HG02981 (cell line): ENCODE measurements at regions not wholly inside any gene's neighbourhood (a gene's known extent, or its start where the extent isn't known, plus 50 kb on each side); places are given as distances from the start of the nearest gene placed in this dataset.

Experiments
- ATAC-seq: cut with Tn5 transposase; IDR thresholded peaks from one replicate; pipeline ENCODE4 v1.9.1; 2021; ENCODE audit warnings: mild to moderate bottlenecking, moderate library complexity; ENCODE audit not compliant: unreplicated experiment

DNA sequence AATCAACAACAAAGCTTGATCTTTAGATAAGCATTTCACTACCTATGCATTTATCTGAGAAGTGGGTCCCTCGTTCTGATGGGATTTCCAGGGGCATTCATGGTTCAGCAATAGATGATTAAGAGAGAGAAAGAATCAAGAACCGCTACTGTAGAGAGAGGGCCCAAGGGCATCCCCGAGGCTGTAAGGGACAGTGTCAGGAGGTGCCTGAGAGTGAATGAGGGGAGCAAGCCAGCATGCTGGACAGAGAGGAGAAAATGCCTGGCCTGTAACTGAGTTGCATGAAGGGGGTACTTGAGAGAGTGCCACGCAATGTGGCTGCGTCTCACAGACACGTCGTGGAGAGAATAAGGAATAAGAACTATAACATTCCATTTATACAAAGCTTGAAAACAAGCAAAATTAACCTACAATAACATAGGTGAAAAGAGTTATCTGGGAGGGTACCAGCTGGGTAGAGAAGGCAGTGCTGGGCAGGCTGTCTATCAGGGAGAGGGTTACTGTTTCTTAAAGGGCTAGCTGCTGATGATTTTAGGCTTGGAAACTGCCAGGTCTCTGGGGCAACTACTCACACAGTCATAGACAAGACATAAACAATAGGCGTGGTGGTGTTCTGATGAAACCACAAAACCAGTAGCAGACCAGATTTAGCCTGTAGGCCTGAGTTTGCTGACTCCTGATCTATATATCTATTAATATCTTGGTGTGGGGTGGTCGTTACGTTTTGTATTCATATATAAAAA is 374.6 kb upstream of the CFAP20DC start:
- no peak for ATAC-seq

DNA sequence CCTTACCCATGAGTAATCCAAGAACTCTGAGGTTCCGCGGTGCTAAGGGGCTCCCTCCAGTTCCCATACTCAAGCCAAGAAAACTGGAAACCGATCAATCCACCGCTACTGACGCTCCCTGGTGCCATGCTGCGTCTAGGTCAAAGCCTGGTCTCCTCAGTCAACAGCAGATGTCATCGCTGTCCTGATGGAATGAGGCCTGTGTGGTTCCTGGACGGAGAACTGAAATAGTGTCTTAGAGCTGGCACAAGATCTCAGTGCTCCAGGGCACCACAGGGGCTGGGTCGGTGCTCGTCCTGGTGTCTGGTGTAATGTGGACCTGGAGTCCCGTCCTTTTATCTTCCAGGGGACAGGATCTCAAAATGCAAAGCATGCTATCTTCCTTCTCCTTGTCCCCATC is 373.9 kb upstream of the CFAP20DC start:
- no peak for ATAC-seq

DNA sequence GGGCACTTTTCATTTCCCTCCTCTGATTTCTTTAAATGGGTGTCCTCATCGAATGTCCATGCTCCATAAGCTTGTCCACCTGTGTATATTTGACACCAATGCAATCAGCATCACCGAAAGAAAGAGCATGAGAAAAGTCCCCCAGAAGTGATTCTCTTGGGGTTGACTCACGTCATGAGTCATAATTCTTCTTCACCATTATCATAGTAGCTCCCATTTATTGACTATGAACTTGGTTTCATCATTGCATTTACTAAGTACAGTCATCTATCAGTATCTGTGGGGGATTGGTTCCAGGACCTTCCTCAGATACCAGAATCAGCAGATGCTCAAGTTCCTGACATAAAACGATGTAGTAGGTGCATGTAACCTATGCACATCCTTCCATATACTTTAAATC is 372.5 kb upstream of the CFAP20DC start:
- no peak for ATAC-seq

DNA sequence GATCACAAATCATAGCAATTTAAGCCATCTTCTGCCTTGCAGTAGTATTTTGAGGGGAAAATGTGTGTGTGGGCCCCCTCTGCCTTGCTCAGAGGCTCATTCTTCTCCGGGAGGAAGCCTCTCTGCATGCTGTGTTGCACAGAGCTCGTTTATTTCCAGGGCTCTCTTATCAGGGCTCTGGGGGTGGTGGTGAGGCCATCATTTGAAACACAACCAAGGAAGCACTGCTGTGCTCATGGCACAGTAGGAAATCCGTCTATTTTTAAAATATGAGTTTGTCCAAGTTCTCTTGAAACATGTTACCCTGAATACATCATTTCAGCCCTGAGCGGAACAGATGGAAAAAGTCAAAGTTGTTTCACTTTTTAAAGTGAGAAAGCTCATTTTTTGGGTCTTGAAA is 369.0 kb upstream of the CFAP20DC start:
- no peak for ATAC-seq

DNA sequence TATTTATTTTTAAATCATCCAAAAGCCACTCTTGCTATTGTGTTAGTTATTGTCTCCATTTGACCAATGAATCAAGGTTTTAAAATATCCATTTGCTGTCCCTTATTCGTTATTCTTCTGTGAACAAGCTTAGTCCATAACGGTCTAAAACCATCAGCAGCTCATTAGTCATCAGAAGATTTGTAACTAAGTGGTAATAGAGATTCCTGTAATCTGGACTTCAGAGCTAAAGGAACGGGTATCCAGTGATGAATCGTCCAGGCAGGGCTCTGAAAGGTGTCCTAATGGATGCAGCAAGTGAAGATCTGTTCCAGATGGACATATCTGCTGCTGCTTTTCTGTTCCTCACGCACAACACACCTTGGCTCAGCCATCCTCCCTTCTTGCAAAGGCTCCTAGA is 362.7 kb upstream of the CFAP20DC start:
- ATAC-seq = no peak

DNA sequence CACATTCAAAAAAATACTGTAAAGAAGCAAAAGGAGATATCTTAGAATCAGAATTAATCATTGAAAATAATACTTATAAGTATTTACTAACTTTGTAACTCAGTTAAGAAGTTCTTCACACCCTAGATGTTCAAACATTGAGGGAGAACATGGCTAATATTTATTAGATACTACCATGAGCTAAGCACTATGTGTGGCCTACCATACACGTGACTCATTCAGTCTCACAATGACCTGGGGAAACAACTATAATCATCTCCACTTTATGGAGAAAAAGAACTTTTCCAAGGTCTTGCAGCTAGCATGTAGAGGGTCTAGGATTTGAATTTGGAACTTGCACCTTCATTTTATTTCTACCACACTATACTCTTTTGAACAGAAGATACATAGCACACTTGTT is 361.9 kb upstream of the CFAP20DC start:
- no peak for ATAC-seq

DNA sequence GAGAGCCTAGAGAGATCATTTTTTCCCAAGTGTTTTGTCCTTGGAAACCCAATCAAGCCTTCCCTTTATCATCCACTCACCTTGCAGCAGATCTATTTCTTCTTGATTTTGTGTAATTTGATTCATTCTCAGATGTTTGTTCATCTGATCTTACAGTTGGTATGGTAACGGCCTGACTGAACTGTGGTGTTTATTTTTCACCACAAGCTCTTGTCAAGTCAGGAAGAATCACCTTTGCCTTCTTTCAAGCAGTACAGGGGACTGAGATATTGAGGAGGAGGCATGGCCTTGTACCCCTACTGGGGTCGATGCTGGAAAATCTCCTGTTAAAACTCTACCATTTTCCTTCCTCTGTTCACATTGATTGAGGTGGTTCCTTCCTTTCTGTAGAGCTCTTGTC is 361.4 kb upstream of the CFAP20DC start:
- ATAC-seq = no peak

DNA sequence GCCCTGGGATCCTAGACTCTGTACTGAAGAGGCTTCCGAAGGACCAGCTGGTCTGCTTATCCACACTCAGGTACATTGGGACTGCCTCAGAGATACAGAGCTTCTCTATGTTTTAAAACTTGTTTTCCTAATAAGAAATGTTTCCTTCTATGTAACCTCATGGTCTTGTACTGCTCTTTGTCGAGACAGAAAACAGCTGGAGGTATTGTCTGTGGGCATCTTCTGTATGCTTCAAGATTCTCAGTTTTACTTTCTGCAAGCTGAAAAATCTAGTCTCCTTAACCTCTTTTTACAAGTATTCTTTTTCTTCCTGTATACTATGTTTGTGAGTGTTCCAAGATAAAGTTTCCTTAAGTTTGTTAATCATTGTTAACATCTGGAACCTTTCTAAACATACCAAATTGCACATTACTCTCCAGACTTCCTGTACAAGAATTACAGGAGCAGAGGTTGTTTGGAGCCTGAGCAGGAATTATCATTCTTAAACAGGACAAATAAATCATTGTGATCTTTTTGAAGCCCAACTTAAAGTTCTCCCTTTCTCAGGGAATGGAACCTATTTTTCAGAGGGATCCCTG is 358.3 kb upstream of the CFAP20DC start:
- no peak for ATAC-seq

DNA sequence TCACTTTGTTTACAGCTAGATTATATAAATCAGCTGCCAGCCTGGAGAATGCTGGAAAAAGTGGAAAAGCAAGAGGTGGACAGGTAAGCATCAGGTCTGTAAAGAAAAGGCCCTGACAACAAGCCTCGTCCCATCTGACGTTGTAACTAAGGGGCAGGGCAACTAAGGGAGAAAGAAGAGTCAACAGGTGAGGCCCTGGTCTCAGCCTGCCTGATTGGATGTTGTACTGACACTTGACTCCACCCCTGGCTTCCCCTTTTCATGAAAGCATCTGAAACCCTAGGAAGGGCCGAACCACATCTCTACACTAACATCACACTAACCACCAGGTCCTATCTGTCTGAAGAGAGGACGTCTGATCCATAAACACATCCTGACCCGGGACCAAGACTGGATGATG is 357.6 kb upstream of the CFAP20DC start:
- ATAC-seq = no peak

DNA sequence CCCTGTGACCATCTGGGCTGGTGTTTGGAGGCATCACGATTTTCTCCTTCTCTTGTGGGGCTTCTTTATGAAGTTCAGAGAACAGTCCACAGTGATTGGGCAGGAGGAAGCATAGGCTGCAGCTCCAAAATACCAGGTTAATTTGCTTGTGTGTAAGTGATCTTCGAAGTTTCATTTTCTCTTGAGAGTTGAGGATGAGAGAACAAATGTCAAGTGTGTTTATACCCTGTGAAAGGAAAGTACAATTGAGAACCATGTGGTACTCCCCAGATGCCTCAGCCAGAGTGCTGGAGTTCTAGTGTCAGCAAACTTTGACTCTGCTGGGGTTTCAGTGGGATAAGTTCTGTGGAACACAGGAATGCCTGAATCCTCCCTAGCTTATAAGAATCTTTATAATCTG is 357.1 kb upstream of the CFAP20DC start:
- ATAC-seq = peak; percentile 79

DNA sequence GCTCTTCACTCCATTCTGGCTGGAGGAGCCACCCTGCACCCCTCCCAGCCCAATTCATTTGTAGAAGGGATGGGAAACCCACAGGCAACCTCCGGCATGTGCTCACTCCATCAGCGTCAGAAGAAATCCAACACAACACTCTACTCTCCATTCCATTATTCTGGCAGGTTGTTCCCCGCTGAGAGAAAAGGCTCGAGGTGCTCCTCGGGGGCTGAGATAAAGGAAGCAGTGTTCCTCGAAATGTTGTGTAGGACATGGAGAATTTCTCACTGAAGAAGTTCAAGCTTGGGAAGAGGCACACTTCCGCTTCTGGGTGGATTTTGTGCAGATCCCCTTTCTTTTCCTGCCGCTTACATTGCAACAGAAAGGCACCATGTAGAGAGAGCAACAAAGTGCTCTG is 355.0 kb upstream of the CFAP20DC start:
- ATAC-seq = no peak

DNA sequence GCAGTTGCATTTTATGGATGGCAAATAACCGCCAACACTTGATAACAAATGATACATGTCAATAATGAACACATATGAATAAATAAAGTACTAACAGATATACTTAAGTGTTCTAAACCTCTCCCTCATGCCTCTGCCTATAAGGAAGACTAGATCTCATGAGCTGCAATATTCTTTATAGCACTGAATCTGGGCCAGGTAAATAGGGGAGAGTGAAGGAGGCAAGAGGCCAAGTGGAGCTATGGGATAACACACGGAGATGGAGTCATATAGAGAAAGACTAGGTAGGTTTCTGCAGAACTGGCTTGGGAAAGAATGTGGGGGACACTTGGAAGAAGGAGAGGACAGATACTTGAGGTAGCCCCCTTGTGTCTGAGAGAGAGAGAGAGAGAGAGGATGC is 354.2 kb upstream of the CFAP20DC start:
- no peak for ATAC-seq

DNA sequence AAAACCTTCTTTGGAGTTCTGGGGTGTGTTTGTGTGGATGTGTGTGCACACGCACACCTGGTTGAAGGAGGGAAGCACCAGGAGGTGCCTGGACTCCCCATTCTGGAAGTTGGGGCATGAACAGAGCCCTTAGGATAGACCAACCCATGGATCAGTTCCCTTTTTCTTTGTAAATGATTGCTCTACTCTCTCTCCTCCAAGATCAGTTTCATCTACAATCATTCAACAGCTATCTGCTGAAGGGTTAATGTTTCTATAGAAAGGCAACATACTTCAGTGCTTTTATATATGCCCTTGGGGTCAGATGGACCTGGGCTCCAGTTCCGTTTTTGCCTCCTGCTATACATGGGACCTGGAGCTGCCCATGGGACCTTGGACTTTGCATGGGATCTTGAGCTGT is 352.1 kb upstream of the CFAP20DC start:
- ATAC-seq = peak; percentile 81

DNA sequence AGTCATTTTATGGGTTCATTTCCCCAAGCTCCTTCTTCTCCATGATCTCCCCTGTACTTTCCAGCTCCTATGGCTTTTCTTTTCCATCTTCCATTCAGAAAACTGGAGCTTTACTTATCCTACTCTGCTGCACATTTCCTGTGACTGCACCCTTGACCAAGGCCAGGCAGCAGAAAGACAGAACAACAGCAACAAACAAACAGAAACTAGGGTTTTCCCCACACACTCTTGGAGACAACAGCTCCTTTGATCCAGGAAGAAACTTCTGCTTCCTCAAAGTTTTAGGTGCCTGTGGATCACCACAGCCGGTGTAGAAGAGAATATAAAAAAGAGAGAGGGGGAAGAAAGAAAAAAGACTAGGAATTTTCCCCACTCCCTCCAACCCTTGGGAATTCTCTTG is 342.3 kb upstream of the CFAP20DC start:
- no peak for ATAC-seq

DNA sequence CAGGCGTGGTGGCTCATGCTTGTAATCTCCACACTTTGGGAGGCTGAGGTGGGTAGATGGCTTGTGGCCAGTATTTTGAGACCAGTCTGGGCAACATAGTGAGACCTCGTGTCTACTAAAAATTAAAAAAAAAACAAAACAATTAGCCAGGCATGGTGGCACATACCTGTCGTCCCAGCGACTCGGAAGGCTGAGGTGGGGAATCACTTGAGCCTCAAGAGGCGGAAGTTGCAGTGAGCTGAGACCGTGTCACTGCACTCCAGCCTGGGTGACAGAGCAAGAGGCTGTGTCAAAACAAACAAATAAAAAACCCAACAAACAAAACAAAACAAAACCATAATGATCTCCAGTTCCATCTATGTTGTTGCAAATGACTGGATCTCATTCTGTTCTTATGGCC is 341.3 kb upstream of the CFAP20DC start:
- no peak for ATAC-seq

DNA sequence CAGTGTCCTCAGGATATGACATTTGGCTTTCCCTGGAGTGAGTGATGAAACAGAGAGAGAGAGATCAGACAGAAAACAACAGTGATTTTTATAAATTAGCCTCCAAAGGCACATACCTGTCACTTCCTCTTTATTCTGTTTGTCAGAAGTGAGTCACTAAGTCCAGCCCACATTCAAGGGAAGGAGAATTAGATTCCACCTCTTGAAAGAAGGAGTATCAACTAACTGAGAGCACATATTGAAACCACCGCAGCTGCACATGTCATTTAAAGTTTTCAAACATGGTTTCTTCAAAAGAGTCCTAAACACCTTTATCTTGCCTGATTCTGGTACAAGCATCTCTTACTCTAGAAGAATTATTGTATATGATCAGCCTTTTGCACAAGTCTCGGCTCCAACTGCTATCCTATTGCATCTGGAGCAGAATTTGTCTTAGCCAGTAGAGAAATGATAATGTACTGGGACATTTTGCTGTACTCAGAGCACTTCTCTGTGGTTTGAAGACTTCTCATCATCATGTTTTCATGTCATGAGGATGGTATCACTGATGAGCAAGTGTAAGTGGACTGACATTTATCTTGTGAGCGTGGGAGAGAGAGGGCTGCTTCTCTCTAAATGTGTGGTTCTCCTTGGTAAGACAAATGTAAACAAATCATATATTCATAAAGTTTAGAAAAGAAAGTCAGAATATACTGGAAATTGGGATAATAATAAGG is 338.9 kb upstream of the CFAP20DC start:
- ATAC-seq = peak; percentile 35

DNA sequence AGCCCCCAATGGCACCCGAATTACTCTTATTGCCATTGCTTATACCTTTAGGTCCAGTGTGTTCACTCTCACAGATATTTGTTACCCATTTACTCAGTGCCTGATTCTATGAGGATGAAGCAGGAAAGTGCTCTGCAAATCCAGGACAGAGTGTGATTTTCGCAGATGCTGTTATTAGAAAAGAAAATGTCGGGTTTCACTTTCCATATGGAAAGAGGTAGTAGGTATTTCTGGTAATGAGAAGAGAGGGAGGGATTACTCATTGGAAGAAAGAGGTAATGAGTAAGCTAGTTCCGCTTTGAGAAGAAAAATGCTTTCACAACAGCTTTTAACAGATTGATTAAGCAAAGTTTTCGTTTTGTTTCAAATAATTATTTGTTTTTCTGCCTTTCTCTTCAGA is 336.3 kb upstream of the CFAP20DC start:
- peak; percentile 83 for ATAC-seq

DNA sequence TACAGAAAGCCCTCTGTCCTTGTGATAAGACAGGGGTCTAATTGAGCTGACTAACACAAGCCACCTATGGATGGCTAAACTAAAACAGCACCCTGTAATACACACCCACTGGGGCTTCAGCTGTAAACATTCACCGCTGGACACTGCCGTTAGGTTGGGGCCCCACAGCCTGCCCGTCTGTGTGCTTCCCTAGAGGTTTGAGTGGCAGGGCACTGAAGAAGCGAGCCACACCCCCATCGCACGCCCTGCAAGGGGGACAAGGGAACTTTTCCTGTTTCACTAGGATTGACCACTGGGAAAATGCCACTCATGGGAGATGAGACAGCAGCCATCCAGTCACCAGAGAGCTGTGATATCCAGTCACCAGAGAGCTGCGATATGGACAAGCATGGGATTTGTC is 335.7 kb upstream of the CFAP20DC start:
- ATAC-seq = no peak

DNA sequence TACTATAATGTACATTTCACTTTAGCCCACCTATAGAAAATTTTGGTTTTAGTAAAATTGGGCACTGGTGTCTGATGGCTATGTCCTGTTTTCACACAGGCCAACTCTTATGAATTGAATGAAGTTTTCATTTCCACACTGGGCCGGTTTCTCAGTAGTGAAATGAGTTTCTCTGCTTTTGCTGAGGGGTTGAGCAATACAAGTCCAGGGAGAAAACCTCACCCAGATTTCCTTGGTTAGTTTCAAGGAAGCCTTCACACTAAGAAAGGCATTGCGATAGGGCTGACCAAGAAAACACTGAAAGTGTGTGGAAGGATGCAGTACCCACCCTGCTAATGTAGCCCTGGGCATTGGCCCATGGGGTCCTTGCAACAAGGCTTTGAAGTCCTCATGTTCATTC is 331.5 kb upstream of the CFAP20DC start:
- ATAC-seq = peak; percentile 60

DNA sequence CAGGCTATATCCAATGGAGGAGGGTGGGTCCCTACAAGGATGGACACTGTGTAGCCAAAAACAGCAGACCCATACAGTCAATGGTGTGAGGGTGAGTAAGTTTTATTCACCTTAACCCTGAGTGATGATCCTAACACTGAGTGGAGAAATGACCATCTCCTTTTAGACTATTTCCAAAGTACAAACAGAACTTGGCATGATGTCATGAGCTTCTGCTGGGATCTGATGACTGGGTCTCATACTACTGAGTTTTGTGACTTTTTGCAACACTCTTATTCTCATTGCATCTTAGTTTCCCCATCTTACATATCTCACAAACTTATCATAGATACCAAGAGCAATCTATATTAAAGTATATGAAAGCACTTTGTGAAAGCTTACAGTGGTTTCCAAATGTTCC is 330.3 kb upstream of the CFAP20DC start:
- ATAC-seq = no peak

DNA sequence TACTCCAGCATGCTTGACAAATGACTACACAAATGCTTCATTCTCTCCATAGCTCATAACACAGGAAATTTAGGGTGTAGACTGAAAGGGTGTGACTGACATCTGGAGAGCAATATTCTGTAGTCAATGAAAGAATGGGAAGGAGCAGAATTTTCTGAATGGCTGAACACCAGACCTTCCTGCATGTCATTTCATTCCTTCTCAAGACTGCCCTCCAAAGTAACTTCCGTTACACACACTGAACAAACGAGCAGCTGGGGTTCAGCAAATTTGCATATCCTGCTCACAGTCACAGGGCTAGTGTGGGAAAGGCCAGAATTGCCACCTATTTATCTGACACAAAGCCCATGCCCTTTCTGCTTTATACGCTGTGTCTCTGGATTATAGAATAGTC is 325.0 kb upstream of the CFAP20DC start:
- ATAC-seq = peak; percentile 100

DNA sequence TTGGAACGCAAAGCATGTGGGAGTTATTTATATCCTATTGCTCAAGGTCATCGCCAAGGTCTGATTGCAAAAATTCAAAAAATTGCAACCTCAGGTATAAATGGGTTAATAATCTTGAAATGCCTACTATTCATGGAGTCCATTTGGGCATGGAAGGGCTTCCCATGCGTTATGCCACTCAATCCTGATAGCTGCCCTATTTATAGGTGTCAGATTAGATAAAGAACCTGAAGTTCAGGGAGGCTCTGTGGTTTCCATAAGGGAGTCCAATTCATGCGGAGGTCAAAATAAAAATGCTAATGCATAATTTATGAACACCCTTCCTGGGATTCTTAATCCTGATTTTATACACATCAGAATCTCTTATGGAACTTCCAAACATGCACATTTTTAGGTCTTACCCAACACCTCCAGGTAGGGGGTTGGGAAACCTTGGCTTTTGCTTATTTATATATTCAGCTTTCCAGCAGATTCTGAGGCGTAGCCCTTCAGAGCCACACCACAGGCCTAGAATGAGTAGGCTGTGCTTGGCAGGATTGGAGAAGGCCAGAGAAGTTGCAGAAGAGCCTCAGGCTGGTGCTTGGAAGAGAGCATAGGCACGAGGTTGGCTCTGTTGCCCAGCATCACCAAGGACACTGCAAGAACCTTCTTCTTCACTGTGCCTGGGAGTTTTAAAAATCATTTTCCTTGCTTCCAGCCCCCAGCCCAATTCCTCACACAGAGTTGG is 324.4 kb upstream of the CFAP20DC start:
- no peak for ATAC-seq
